Tibial nerve (tissue), 4 donors: ENCODE measurements at regions not wholly inside any gene's neighbourhood (a gene's known extent, or its start where the extent isn't known, plus 50 kb on each side); places are given as distances from the start of the nearest gene placed in this dataset. TPM values are rescaled to one million over a fixed set of nuclear protein-coding genes. Genes with fewer than 3 reads are reported as not detected.

Experiments
- DNase-seq, 2 donors: peaks; one replicate each; pipeline ENCODE4 v3.0.0-alpha.2; 2019; ENCODE audit warnings: low spot score in 2 of 2
- H3K27ac ChIP-seq, 4 donors: fragments of 200-600 bp; sonication (generic) in 3 of 4; one replicate each; pipeline ENCODE4 v1.5.1; 2017 to 2019; ENCODE audit warnings: mild to moderate bottlenecking in 1 of 4
- H3K27me3 ChIP-seq, 2 donors: fragments of 200-600 bp; sonication (generic) in 1 of 2; one replicate each; pipeline versions ENCODE4 v1.5.1 to v1.6.0; 2017 to 2019
- H3K36me3 ChIP-seq, 3 donors: fragments of 200-600 bp; sonication (generic); one replicate each; pipeline ENCODE4 v1.5.1; 2018 to 2019
- H3K4me1 ChIP-seq, 4 donors: fragments of 200-600 bp; sonication (generic) in 3 of 4; one replicate each; pipeline ENCODE4 v1.5.1; 2017 to 2019
- H3K4me3 ChIP-seq, 4 donors: fragments of 200-600 bp; sonication (generic) in 3 of 4; one replicate each; pipeline ENCODE4 v1.5.1; 2017 to 2019; ENCODE audit warnings: mild to moderate bottlenecking in 1 of 4, moderate library complexity in 1 of 4
- H3K9me3 ChIP-seq, 4 donors: fragments of 200-600 bp; sonication (generic) in 3 of 4; one replicate each; pipeline ENCODE4 v1.5.1; 2017 to 2019
- CTCF ChIP-seq, 5 experiments: fragments of 200-600 bp in 3 of 5; fragments of 450-650 bp in 2 of 5; sonication (generic) in 3 of 5; IDR thresholded peaks; one replicate each; pipeline ENCODE4 v1.5.1; 2016 to 2019; ENCODE audit warnings: antibody characterized with exemption in 5 of 5, mild to moderate bottlenecking in 3 of 5, moderate library complexity in 2 of 5
- EP300 ChIP-seq, 2 donors: sonication (generic); formaldehyde crosslinking; IDR thresholded peaks; one replicate each; pipeline ENCODE4 v1.6.1; 2017; ENCODE audit warnings: antibody characterized with exemption in 2 of 2, mild to moderate bottlenecking in 1 of 2
- POLR2A ChIP-seq, 2 donors: fragments of 450-650 bp; IDR thresholded peaks; one replicate each; pipeline ENCODE4 v1.6.1; 2017; ENCODE audit warnings: antibody characterized with exemption in 2 of 2, mild to moderate bottlenecking in 2 of 2, moderate library complexity in 2 of 2
- WGBS, 2 donors: methylation state at CpG; one replicate each; pipeline ENCODE4 v1.1.5; 2018; 5-methylcytosine and 5-hydroxymethylcytosine counted together
- small RNA-seq: library from RNA; depleted of rRNA; stranded (forward); fragments of <200 nt; gene quantifications from one replicate; pipeline ENCODE3, GENCODE V24; 2016

GRCh38 chr11:33413301-33413700 lies 156.1 kb downstream of the HIPK3 start:
- no peak for TF ChIP-seq CTCF (IDR thresholded peaks at IDR 0.05)
- no peak for TF ChIP-seq POLR2A (IDR thresholded peaks at IDR 0.05)
- TF ChIP-seq EP300 (IDR thresholded peaks at IDR 0.05) = no peak
- Histone ChIP-seq H3K9me3 (no peaks in the 10 kb centered on the region), H3K27ac (no peak overlapping the region), H3K27me3 (no peaks in the 10 kb centered on the region), H3K4me3 (no peak overlapping the region), H3K36me3 (no peaks in the 10 kb centered on the region), H3K4me1 (no peaks in the 10 kb centered on the region)
- no peak for DNase-seq
- WGBS, 2 donors = 65 to 68% methylated on average over 4 of the region's 4 CpGs

- no peaks in the 10 kb centered on the region for H3K27me3 ChIP-seq
- no peaks in the 10 kb centered on the region for H3K36me3 ChIP-seq
- H3K4me3 ChIP-seq = no peak overlapping the region
- peak overlapping the region in 2 of 4 donors; percentile 37 to 46 for H3K27ac ChIP-seq
- no peak for DNase-seq
- no peaks in the 10 kb centered on the region for H3K4me1 ChIP-seq
- TF ChIP-seq CTCF (IDR thresholded peaks at IDR 0.05) = no peak
- TF ChIP-seq EP300 (IDR thresholded peaks at IDR 0.05) = no peak
- TF ChIP-seq POLR2A (IDR thresholded peaks at IDR 0.05) = no peak
- H3K9me3 ChIP-seq = no peaks in the 10 kb centered on the region
These were observed 155.1 kb downstream of the HIPK3 start for GRCh38 chr11:33412241-33412640.

- H3K36me3 ChIP-seq = no peaks in the 10 kb centered on the region
- DNase-seq = no peak
- WGBS, 2 donors = 60 to 70% methylated on average over 4 of the region's 4 CpGs
- TF ChIP-seq CTCF (IDR thresholded peaks at IDR 0.05) = no peak
- no peak for TF ChIP-seq POLR2A (IDR thresholded peaks at IDR 0.05)
- TF ChIP-seq EP300 (IDR thresholded peaks at IDR 0.05) = no peak
- H3K4me1 ChIP-seq = no peaks in the 10 kb centered on the region
- H3K27ac ChIP-seq = peak overlapping the region in 3 of 4 donors; percentile 10 to 46 (median 37)
- no peaks in the 10 kb centered on the region for H3K9me3 ChIP-seq
- H3K4me3 ChIP-seq = no peak overlapping the region
- no peaks in the 10 kb centered on the region for H3K27me3 ChIP-seq
These were observed 154.6 kb downstream of the HIPK3 start for GRCh38 chr11:33411751-33412150.

- no peak overlapping the region for H3K27ac ChIP-seq
- TF ChIP-seq POLR2A (IDR thresholded peaks at IDR 0.05) (no peak), EP300 (IDR thresholded peaks at IDR 0.05) (no peak), CTCF (IDR thresholded peaks at IDR 0.05) (no peak)
- H3K27me3 ChIP-seq = no peaks in the 10 kb centered on the region
- no peaks in the 10 kb centered on the region for H3K36me3 ChIP-seq
- no peak overlapping the region for H3K4me3 ChIP-seq
- 57% methylated on average over 4 of the region's 4 CpGs for WGBS, 2 donors
- H3K4me1 ChIP-seq = no peaks in the 10 kb centered on the region
- H3K9me3 ChIP-seq = no peaks in the 10 kb centered on the region
- no peak for DNase-seq
These were observed 153.0 kb downstream of the HIPK3 start for GRCh38 chr11:33410086-33410765.

Small RNAs in the stretch of these regions (small RNA-seq; reads per million reads assigned to genes)
- not detected for gene AL133399.1
